ENCODE measurements at regions not wholly inside any gene's neighbourhood (a gene's known extent, or its start where the extent isn't known, plus 50 kb on each side); places are given as distances from the start of the nearest gene placed in this dataset.

DNA sequence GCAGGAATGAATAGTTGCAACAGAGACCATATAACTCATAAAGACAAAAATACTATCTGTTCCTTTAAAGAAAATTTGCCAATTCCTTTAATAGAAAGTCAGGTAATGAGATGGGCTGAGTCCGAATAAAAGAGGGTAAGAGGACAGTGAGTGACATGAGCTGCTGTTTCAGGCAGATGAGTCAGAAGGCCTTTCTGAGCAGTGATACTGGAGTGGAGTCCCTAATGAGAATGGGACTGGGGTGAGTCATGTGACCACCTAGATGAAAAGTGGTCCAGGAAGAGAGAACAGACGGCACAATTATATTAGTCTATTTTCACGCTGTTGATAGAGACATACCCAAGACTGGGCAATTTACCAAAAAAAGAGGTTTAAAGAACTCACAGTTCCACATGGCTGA is 393.7 kb downstream of the BCL11B start:
- TF ChIP-seq, protein P1, sequence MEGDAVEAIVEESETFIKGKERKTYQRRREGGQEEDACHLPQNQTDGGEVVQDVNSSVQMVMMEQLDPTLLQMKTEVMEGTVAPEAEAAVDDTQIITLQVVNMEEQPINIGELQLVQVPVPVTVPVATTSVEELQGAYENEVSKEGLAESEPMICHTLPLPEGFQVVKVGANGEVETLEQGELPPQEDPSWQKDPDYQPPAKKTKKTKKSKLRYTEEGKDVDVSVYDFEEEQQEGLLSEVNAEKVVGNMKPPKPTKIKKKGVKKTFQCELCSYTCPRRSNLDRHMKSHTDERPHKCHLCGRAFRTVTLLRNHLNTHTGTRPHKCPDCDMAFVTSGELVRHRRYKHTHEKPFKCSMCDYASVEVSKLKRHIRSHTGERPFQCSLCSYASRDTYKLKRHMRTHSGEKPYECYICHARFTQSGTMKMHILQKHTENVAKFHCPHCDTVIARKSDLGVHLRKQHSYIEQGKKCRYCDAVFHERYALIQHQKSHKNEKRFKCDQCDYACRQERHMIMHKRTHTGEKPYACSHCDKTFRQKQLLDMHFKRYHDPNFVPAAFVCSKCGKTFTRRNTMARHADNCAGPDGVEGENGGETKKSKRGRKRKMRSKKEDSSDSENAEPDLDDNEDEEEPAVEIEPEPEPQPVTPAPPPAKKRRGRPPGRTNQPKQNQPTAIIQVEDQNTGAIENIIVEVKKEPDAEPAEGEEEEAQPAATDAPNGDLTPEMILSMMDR (IDR thresholded peaks at IDR 0.05), result no peak
- no peak for TF ChIP-seq NFIC (IDR thresholded peaks at IDR 0.05; ENCODE audit: borderline replicate concordance)

Measured in SK-N-SH (cell line).